ENCODE measurements at regions not wholly inside any gene's neighbourhood (a gene's known extent, or its start where the extent isn't known, plus 50 kb on each side); places are given as distances from the start of the nearest gene placed in this dataset.
"Not testable (repeated sequence)": the region's sequence is repeated elsewhere in the genome, so short reads cannot be mapped to it uniquely, and the experiment has no call there.

GRCh38 chr20:26373066-26373465, 676.4 kb upstream of the ZNF337 start:
- DNase-seq: not testable (repeated sequence)

GRCh38 chr20:26354511-26354910, 657.9 kb upstream of the ZNF337 start:
- DNase-seq: no peak

GRCh38 chr20:26347396-26347795, 650.7 kb upstream of the ZNF337 start:
- DNase-seq: no peak

- not testable (repeated sequence) for DNase-seq
Observed at GRCh38 chr20:26340460-26341065, 643.9 kb upstream of the ZNF337 start.

DNA sequence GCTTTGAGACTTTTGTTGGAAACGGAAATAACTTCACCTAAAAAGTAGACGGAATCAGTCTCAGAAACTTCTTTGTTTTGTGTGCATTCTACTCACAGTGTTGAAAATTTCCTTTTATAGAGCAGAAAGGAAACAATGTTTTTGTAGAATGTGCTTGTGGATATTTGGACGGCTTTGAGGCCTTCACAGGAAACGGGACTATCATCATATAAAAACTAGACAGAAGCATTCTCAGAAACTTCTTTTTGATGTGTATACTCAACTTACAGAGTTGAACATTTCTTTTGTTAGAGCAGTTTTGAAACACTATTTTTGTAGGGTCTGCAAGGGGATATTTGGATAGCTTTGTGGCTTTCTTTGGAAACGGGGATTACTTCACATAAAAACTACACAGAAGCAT, 627.5 kb upstream of the ZNF337 start:
- DNase-seq: no peak

GRCh38 chr20:26315054-26315453, 618.4 kb upstream of the ZNF337 start:
- no peak for DNase-seq

DNA sequence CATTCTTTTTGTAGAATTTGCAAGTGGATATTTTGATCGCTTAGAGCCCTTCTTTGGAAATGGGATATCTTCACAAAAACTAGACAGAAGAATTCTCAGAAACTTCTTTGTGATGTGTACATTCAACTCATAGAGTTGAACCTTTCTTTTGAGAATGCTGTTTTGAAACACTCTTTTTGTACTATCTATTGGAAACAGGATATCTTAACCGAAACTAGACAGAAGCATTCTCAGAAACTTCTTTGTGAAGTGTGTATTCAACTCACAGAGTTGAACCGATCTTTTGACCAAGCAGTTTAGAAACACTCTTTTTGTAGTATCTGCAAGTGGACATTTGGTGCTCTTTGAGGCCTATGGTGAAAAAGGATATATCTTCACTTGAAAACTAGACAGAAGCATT, 613.1 kb upstream of the ZNF337 start:
- not testable (repeated sequence) for DNase-seq

DNA sequence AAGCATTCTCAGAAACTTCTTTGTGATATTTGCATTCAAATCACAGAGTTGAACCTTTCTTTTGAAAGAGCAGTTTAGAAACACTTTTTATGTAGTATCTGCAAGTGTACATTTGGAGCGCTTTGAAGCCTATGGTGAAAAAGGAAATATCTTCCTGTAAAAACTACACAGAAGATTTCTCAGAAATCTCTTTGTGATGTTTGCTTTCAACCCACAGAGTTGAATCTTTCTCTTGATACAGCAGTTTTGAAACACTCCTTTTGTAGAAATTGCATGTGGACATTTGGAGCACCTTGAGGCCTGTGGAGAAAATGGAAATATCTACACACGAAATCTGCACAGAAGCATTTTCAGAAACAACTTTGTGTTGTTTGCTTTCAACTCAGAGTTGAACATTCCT, 612.3 kb upstream of the ZNF337 start:
- DNase-seq: no peak

DNA sequence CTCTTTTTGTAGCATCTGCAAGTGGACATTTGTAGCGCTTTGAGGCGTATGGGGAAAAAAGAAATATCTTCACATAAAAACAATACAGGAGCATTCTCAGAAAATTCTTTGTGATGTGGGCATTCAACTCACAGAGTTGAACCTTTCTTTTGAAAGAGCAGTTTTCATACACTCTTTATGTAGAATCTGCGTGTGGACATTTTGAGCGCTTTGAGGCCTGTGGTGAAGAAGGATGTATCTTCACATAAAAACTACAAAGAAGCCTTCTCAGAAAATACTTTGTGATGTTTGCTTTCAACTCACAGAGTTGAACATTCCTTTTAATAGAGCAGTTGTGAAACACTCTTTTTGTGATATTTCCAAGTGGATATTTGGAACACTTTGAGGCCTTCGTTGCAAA, 598.4 kb upstream of the ZNF337 start:
- no peak for DNase-seq

DNA sequence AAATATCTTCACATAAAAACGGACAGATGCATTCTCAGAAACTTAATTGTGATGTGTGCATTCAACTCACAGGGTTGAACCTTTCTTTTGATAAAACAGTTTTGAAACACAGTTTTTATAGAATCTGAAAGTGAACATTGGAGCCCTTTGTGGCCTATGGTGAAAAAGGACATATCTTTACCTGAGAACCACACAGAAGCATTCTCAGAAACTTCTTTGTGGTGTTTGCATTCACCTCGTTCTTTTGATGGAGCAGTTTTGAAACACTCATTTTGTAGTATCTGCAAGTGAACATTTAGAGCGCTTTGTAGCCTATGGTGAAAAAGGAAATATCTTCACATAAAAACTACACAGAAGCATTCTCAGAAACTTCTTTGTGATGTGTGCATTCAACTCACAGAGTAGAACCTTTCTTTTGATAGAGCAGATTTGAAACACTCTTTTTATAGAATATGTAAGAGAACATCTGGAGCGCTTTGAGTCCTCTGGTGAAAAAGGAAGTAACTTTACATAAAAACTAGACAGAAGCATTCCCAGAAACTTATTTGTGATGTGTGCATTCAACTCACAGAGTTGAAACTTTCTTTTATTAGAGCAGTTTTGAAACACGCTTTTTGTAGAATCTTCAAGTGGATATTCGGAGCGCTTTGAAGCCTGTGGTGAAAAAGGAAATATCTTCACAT, 591.9 kb upstream of the ZNF337 start:
- DNase-seq: not testable (repeated sequence)

- DNase-seq: no peak
Observed at GRCh38 chr20:26279238-26279637, 582.6 kb upstream of the ZNF337 start.

DNA sequence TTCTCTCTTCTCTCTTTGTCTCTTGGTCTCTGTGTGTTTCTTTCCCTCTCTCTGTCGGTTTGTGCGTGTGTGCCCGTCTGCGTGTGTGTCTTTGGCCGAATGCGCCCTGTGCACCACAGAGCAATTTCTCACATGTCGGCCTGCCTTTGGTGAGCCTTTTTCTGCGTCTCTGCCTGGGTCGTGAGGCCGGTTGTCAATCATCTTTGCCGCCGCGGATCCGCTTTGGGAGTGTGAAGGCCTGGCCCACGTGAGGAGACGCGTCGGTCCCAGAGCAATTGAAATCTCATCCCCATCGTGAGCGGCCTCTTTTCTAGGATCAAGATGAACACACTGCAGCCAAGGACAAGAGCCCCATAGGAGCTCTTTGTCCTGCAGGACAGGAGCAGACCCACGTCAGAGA, 580.7 kb upstream of the ZNF337 start:
- no peak for DNase-seq

GRCh38 chr20:26276554-26277210, 580.0 kb upstream of the ZNF337 start:
- peak; percentile 15 for DNase-seq

DNA sequence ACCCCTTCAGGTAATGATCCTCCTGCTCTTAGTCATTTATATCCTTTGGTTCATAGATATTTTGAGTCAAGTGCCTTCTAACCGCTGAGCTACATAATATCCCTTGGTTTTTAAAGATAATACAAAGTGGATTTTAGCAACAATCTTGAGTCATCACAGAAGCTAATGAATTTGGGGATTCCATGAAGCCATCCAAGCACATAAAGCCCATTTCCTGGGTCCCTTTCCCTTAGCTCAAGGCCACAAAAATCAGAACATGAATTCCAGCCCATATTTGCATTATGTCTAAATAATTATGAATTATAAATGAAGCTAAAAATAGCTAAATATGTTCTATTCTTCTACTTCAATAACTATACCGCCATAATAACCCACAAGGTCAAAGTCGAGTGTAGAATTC, 572.1 kb upstream of the ZNF337 start:
- not testable (repeated sequence) for DNase-seq

- DNase-seq: not testable (repeated sequence)
Observed at GRCh38 chr20:26260925-26261324, 564.3 kb upstream of the ZNF337 start.

- not testable (repeated sequence) for DNase-seq
Observed at GRCh38 chr20:26252311-26252975, 555.8 kb upstream of the ZNF337 start.

- not testable (repeated sequence) for DNase-seq
Observed at GRCh38 chr20:26251376-26251775, 554.7 kb upstream of the ZNF337 start.

DNA sequence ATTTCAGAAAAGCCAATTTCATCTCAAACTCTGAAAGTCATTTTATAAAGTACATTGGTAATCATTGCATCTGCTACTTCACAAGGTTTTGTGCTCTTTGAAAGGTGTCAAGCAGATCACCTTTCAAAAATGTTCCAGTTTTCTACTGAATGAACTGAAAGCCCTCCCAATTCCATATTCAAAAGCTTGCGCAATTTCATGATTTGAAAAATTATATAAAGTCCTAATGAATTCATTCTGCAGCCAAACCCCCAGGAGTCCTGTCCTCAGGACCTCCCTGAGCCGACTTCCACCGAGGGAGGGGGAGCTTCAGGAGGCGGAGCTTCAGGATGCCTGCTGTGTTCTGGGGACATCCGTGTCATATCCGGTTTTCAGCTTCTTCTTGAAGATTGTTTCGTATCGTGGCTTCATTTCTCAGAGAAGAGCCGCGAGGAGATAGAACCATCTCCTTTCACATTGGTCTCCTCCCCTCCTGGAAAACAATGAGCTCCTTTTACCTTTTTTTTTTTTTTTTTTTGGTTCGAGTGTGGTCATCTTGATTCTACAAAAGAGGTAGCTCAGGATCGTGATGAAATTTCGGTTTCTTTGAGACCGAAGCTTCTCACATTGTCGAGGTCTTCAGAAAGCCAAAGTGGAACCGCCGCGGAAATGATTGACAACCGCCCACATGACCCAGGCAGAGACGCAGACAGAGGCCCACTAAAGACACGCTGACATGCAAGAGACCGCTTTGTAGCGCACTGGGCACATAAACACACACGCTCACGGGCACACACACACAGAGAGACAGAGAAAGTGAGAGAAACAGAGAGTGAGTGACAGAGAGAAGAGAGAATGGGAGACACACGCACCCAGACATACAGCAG, 553.8 kb upstream of the ZNF337 start:
- not testable (repeated sequence) for DNase-seq

- no peak for DNase-seq
Observed at GRCh38 chr20:26243731-26244130, 547.1 kb upstream of the ZNF337 start.

DNA sequence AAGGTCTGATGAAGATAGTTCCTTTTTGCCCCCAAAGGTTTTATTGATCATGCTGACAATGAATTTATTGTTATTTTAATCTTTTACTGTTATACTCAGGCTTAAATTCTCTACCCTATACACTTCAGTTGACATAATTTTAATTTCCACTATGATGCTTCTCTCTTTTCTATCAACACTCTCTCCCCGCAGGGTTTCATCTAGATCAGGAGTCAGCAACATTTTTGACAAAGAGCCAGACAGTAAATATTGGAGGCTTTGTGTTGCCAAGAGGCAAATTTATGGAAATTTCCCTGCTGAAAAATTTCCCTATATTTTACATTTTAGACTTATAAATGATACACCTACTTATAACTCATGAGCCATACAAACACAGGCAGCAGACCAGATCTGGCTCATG, 524.0 kb upstream of the ZNF337 start:
- not testable (repeated sequence) for DNase-seq

- not testable (repeated sequence) for DNase-seq
Observed at GRCh38 chr20:26219546-26219945, 522.9 kb upstream of the ZNF337 start.

GRCh38 chr20:26218301-26218700, 521.6 kb upstream of the ZNF337 start:
- DNase-seq: no peak

GRCh38 chr20:26216025-26216424, 519.4 kb upstream of the ZNF337 start:
- DNase-seq: no peak
